ENCODE measurements at regions not wholly inside any gene's neighbourhood (a gene's known extent, or its start where the extent isn't known, plus 50 kb on each side); places are given as distances from the start of the nearest gene placed in this dataset.

DNA sequence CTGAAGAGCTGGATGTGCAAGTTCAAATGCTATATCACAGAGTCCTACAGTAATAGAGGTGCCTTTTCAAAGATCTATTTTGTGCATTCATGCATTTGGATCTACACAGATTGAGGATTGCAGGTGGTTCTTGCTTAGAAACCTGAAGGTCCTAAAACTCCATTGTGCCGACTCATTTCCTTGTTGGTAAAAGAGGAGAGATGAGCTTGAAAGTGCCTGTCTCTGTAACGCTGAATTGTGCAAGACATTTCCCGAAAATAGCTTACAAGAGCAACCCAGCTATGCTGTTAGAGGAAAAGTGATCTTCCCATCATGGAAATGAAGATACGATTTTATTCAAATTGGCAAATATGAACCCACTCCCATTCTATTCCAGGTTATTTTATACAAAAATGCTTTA is 110.7 kb upstream of the CXCL14 start:
- TF ChIP-seq ZNF331 (CRISPR knock-in tag; IDR thresholded peaks at IDR 0.05; ENCODE audit: low read depth) (no peak), ZNF114 (CRISPR knock-in tag; IDR thresholded peaks at IDR 0.05) (no peak), NANOG (IDR thresholded peaks at IDR 0.05; ENCODE audit: borderline replicate concordance) (no peak), EZH2phosphoT487 (IDR thresholded peaks at IDR 0.05; ENCODE audit: unreplicated experiment) (no peak), POLR2AphosphoS5 (IDR thresholded peaks at IDR 0.05; ENCODE audit: low read depth) (no peak), JUNB (IDR thresholded peaks at IDR 0.05; ENCODE audit: unreplicated experiment) (no peak), CREB1 (CRISPR knock-in tag; IDR thresholded peaks at IDR 0.05; ENCODE audit: low read depth) (no peak), STAT1 (IDR thresholded peaks at IDR 0.05; ENCODE audit: unreplicated experiment) (no peak), EZH2 (IDR thresholded peaks at IDR 0.05; ENCODE audit: low read depth, unreplicated experiment) (no peak)
- TF ChIP-seq, protein P1, sequence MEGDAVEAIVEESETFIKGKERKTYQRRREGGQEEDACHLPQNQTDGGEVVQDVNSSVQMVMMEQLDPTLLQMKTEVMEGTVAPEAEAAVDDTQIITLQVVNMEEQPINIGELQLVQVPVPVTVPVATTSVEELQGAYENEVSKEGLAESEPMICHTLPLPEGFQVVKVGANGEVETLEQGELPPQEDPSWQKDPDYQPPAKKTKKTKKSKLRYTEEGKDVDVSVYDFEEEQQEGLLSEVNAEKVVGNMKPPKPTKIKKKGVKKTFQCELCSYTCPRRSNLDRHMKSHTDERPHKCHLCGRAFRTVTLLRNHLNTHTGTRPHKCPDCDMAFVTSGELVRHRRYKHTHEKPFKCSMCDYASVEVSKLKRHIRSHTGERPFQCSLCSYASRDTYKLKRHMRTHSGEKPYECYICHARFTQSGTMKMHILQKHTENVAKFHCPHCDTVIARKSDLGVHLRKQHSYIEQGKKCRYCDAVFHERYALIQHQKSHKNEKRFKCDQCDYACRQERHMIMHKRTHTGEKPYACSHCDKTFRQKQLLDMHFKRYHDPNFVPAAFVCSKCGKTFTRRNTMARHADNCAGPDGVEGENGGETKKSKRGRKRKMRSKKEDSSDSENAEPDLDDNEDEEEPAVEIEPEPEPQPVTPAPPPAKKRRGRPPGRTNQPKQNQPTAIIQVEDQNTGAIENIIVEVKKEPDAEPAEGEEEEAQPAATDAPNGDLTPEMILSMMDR (conservative IDR thresholded peaks at IDR 0.05; ENCODE audit: low read depth in 2 of 2), result no peak
- TF ChIP-seq, protein P2, sequence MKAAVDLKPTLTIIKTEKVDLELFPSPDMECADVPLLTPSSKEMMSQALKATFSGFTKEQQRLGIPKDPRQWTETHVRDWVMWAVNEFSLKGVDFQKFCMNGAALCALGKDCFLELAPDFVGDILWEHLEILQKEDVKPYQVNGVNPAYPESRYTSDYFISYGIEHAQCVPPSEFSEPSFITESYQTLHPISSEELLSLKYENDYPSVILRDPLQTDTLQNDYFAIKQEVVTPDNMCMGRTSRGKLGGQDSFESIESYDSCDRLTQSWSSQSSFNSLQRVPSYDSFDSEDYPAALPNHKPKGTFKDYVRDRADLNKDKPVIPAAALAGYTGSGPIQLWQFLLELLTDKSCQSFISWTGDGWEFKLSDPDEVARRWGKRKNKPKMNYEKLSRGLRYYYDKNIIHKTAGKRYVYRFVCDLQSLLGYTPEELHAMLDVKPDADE (IDR thresholded peaks at IDR 0.05), result no peak
- TF ChIP-seq, protein P3, sequence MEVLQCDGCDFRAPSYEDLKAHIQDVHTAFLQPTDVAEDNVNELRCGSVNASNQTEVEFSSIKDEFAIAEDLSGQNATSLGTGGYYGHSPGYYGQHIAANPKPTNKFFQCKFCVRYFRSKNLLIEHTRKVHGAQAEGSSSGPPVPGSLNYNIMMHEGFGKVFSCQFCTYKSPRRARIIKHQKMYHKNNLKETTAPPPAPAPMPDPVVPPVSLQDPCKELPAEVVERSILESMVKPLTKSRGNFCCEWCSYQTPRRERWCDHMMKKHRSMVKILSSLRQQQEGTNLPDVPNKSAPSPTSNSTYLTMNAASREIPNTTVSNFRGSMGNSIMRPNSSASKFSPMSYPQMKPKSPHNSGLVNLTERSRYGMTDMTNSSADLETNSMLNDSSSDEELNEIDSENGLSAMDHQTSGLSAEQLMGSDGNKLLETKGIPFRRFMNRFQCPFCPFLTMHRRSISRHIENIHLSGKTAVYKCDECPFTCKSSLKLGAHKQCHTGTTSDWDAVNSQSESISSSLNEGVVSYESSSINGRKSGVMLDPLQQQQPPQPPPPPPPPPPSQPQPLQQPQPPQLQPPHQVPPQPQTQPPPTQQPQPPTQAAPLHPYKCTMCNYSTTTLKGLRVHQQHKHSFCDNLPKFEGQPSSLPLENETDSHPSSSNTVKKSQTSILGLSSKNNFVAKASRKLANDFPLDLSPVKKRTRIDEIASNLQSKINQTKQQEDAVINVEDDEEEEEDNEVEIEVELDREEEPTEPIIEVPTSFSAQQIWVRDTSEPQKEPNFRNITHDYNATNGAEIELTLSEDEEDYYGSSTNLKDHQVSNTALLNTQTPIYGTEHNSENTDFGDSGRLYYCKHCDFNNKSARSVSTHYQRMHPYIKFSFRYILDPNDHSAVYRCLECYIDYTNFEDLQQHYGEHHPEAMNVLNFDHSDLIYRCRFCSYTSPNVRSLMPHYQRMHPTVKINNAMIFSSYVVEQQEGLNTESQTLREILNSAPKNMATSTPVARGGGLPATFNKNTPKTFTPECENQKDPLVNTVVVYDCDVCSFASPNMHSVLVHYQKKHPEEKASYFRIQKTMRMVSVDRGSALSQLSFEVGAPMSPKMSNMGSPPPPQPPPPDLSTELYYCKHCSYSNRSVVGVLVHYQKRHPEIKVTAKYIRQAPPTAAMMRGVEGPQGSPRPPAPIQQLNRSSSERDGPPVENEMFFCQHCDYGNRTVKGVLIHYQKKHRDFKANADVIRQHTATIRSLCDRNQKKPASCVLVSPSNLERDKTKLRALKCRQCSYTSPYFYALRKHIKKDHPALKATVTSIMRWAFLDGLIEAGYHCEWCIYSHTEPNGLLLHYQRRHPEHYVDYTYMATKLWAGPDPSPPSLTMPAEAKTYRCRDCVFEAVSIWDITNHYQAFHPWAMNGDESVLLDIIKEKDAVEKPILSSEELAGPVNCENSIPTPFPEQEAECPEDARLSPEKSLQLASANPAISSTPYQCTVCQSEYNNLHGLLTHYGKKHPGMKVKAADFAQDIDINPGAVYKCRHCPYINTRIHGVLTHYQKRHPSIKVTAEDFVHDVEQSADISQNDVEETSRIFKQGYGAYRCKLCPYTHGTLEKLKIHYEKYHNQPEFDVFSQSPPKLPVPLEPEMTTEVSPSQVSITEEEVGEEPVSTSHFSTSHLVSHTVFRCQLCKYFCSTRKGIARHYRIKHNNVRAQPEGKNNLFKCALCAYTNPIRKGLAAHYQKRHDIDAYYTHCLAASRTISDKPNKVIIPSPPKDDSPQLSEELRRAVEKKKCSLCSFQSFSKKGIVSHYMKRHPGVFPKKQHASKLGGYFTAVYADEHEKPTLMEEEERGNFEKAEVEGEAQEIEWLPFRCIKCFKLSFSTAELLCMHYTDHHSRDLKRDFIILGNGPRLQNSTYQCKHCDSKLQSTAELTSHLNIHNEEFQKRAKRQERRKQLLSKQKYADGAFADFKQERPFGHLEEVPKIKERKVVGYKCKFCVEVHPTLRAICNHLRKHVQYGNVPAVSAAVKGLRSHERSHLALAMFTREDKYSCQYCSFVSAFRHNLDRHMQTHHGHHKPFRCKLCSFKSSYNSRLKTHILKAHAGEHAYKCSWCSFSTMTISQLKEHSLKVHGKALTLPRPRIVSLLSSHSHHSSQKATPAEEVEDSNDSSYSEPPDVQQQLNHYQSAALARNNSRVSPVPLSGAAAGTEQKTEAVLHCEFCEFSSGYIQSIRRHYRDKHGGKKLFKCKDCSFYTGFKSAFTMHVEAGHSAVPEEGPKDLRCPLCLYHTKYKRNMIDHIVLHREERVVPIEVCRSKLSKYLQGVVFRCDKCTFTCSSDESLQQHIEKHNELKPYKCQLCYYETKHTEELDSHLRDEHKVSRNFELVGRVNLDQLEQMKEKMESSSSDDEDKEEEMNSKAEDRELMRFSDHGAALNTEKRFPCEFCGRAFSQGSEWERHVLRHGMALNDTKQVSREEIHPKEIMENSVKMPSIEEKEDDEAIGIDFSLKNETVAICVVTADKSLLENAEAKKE (CRISPR knock-in tag; IDR thresholded peaks at IDR 0.05), result no peak
- TF ChIP-seq, protein P4, sequence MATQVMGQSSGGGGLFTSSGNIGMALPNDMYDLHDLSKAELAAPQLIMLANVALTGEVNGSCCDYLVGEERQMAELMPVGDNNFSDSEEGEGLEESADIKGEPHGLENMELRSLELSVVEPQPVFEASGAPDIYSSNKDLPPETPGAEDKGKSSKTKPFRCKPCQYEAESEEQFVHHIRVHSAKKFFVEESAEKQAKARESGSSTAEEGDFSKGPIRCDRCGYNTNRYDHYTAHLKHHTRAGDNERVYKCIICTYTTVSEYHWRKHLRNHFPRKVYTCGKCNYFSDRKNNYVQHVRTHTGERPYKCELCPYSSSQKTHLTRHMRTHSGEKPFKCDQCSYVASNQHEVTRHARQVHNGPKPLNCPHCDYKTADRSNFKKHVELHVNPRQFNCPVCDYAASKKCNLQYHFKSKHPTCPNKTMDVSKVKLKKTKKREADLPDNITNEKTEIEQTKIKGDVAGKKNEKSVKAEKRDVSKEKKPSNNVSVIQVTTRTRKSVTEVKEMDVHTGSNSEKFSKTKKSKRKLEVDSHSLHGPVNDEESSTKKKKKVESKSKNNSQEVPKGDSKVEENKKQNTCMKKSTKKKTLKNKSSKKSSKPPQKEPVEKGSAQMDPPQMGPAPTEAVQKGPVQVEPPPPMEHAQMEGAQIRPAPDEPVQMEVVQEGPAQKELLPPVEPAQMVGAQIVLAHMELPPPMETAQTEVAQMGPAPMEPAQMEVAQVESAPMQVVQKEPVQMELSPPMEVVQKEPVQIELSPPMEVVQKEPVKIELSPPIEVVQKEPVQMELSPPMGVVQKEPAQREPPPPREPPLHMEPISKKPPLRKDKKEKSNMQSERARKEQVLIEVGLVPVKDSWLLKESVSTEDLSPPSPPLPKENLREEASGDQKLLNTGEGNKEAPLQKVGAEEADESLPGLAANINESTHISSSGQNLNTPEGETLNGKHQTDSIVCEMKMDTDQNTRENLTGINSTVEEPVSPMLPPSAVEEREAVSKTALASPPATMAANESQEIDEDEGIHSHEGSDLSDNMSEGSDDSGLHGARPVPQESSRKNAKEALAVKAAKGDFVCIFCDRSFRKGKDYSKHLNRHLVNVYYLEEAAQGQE (IDR thresholded peaks at IDR 0.05; ENCODE audit: unreplicated experiment), result no peak
- H3F3A ChIP-seq (replicated peaks; ENCODE audit: low read depth), result no peaks in the 10 kb centered on the region
- H2AFZ ChIP-seq, result no peak overlapping the region
- no peaks in the 10 kb centered on the region for H3K4me1 Mint-ChIP-seq
- H3K36me3 Mint-ChIP-seq (ENCODE audit: low read depth), result no peaks in the 10 kb centered on the region
- no peaks in the 10 kb centered on the region for H3K9me3 Mint-ChIP-seq
- no peak overlapping the region for H3K4me2 ChIP-seq
- H3K27ac Mint-ChIP-seq, result no peak overlapping the region
- H3K4me1 ChIP-seq (ENCODE audit: insufficient read depth), result no peaks in the 10 kb centered on the region; the same call in 1 of the 2 replicates
- H4K20me1 ChIP-seq (replicated peaks; ENCODE audit: insufficient read depth), result no peaks in the 10 kb centered on the region
- no peak overlapping the region for H3K4me3 ChIP-seq
- H3K27me3 ChIP-seq (ENCODE audit: insufficient read depth), result no peaks in the 10 kb centered on the region
- H3K27ac ChIP-seq (ENCODE audit: low read depth), result no peak overlapping the region
- ATAC-seq (no peak), DNase-seq (ENCODE audit: low spot score) (no peak)
- H3K9me2 ChIP-seq (ENCODE audit: insufficient read depth), result peaks cover 10% of the 10 kb centered on the region; the same call in 1 of the 2 replicates
- no peaks in the 10 kb centered on the region for H3K79me2 ChIP-seq (replicated peaks; ENCODE audit: insufficient read depth)
- no peak overlapping the region for H3K4me3 Mint-ChIP-seq
- H3K27me3 Mint-ChIP-seq (ENCODE audit: insufficient read depth, low read depth, poor library complexity), result no peaks in the 10 kb centered on the region
- no peaks in the 10 kb centered on the region for H3K36me3 ChIP-seq (ENCODE audit: insufficient read depth)
